ENCODE measurements at regions not wholly inside any gene's neighbourhood (a gene's known extent, or its start where the extent isn't known, plus 50 kb on each side); places are given as distances from the start of the nearest gene placed in this dataset.

GRCh38 chr1:223030871-223031400 lies 112.1 kb downstream of the TLR5 start:
- ChIA-PET POLR2A (no interaction called here), CTCF (ENCODE audit: low intra/inter-chr PET ratio) (no interaction called here)
- Histone ChIP-seq H3K9ac (ENCODE audit: insufficient read depth in 1 of 2, low read depth in 2 of 2, low read length in 2 of 2) (no peak overlapping the region), H3K9me1 (ENCODE audit: control insufficient read depth, insufficient read depth, low read length) (no peaks in the 10 kb centered on the region), H3K79me2 (ENCODE audit: control insufficient read depth, insufficient read depth, low read length) (no peaks in the 10 kb centered on the region), H4K20me1 (replicated peaks; ENCODE audit: control insufficient read depth, insufficient read depth, low read length) (no peaks in the 10 kb centered on the region), H3K9me3 (replicated peaks; ENCODE audit: control insufficient read depth, insufficient read depth, low read depth, low read length) (no peaks in the 10 kb centered on the region), H3K27me3 (ENCODE audit: control insufficient read depth in 2 of 2, insufficient read depth in 2 of 2, low read length in 2 of 2) (peaks cover 16 to 38% of the 10 kb centered on the region in 2 experiments), H3K27ac (ENCODE audit: extremely low read depth, low read depth, low read length) (no peak overlapping the region), H3K4me1 (replicated peaks in 1 of 2; ENCODE audit: control insufficient read depth in 2 of 2, insufficient read depth in 2 of 2, low read length in 2 of 2) (peaks cover 0 to 5% of the 10 kb centered on the region in 2 experiments; a peak in 2 of 5 replicates), H3K4me3 (no peak overlapping the region), H2AFZ (ENCODE audit: low read depth, low read length) (no peak overlapping the region), H3K4me2 (ENCODE audit: insufficient read depth, low read length) (no peak overlapping the region), H3K36me3 (ENCODE audit: control insufficient read depth, insufficient read depth, low read length) (no peaks in the 10 kb centered on the region)
- 1% methylated on average over 8 of the region's 8 CpGs for WGBS (ENCODE audit: insufficient coverage, low coverage, missing lambda C conversion rate)
- in situ Hi-C loops (cut with MboI): no loop called here
- no peak for TF ChIP-seq WHSC1 (IDR thresholded peaks at IDR 0.05; ENCODE audit: low read length)
- TF ChIP-seq ZNF318 (IDR thresholded peaks at IDR 0.05; ENCODE audit: borderline replicate concordance in 1 of 2, low read depth in 1 of 2): no peak
- TF ChIP-seq HMG20B (CRISPR knock-in tag; IDR thresholded peaks at IDR 0.05): no peak
- TF ChIP-seq, protein P1, sequence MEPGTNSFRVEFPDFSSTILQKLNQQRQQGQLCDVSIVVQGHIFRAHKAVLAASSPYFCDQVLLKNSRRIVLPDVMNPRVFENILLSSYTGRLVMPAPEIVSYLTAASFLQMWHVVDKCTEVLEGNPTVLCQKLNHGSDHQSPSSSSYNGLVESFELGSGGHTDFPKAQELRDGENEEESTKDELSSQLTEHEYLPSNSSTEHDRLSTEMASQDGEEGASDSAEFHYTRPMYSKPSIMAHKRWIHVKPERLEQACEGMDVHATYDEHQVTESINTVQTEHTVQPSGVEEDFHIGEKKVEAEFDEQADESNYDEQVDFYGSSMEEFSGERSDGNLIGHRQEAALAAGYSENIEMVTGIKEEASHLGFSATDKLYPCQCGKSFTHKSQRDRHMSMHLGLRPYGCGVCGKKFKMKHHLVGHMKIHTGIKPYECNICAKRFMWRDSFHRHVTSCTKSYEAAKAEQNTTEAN (CRISPR knock-in tag; IDR thresholded peaks at IDR 0.05): no peak
- no peak for TF ChIP-seq SRSF3 (IDR thresholded peaks at IDR 0.05; ENCODE audit: insufficient read depth, low read length)
- DNase-seq (ENCODE audit: extremely low read depth in 1 of 4, low spot score in 3 of 4): no peak
- BruUV-seq (replicated peaks): no TSS peak
- no peak for FAIRE-seq
- ATAC-seq: no peak
- intact Hi-C loops (cut with micrococcal nuclease): no loop called here
